Calu3 (cell line): ENCODE measurements at regions not wholly inside any gene's neighbourhood (a gene's known extent, or its start where the extent isn't known, plus 50 kb on each side); places are given as distances from the start of the nearest gene placed in this dataset.
"Not testable (repeated sequence)": the region's sequence is repeated elsewhere in the genome, so short reads cannot be mapped to it uniquely, and the experiment has no call there.

Experiments used
- BruUV-seq: library from RNA; stranded (reverse); fragments of 400-500 nt; replicated peaks from 2 replicates; lab custom pipeline; 2021; lab: Mats Ljungman, UMichigan
- CTCF ChIA-PET: fragments of 300-600 bp; sonication (Branson Sonifier 250); formaldehyde crosslinking; loops from one replicate; lab custom pipeline; 2022; ENCODE audit warnings: antibody characterized with exemption; lab: Charles Lee
- DNase-seq: peaks from one replicate; pipeline ENCODE4 v3.0.0; 2022
- H3K27ac Mint-ChIP-seq: one replicate; pipeline ENCODE4 v1.8.0; 2022; ENCODE audit warnings: mixed read lengths; ENCODE audit not compliant: unreplicated experiment
- H3K27me3 Mint-ChIP-seq: one replicate; pipeline ENCODE4 v1.8.0; 2022; ENCODE audit warnings: mixed read lengths; ENCODE audit not compliant: unreplicated experiment
- H3K36me3 Mint-ChIP-seq: one replicate; pipeline ENCODE4 v1.8.0; 2022; ENCODE audit warnings: mild to moderate bottlenecking, moderate library complexity, mixed read lengths; ENCODE audit not compliant: insufficient read depth, unreplicated experiment
- H3K4me1 Mint-ChIP-seq: one replicate; pipeline ENCODE4 v1.8.0; 2022; ENCODE audit warnings: mild to moderate bottlenecking, low read depth, mixed read lengths; ENCODE audit not compliant: unreplicated experiment
- H3K4me3 Mint-ChIP-seq: one replicate; pipeline ENCODE4 v1.8.0; 2022; ENCODE audit warnings: mild to moderate bottlenecking, low read depth, moderate library complexity, mixed read lengths; ENCODE audit not compliant: unreplicated experiment
- H3K9me3 Mint-ChIP-seq: one replicate; pipeline ENCODE4 v1.8.0; 2022; ENCODE audit warnings: low read depth, mixed read lengths; ENCODE audit not compliant: unreplicated experiment
- CTCF ChIP-seq: fragments of 200-600 bp; IDR thresholded peaks from one replicate; pipeline ENCODE4 v1.8.0; 2022; ENCODE audit warnings: antibody characterized with exemption; ENCODE audit not compliant: unreplicated experiment
- intact Hi-C: fragments of 100-400 bp; cut with micrococcal nuclease; formaldehyde crosslinking; loops from one replicate; pipeline ENCODE4 v1.10.0; 2022; ENCODE audit not compliant: unreplicated experiment

DNA sequence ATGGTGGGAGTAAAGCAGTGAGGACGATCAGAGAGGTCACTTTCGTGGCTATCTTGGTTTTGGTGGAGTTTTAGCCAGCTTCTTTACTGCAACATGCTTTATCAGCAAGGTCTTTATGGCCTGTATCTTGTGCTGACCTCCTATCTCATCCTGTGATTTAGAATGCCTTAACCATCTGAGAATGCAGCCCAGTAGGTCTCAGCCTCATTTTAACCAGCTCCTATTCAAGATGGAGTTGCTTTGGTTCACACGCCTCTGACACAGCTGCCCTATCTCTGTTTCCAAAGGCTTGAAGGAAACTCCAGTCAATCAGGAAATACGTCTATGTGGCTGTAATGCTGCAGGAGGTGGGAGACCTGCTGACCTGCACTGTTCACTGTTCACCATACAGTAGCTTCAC is 146.1 kb upstream of the POGK start:
- no peaks in the 10 kb centered on the region for H3K36me3 Mint-ChIP-seq
- CTCF ChIA-PET = no interaction called here
- TF ChIP-seq CTCF = no peak
- no TSS peak for BruUV-seq
- no peak overlapping the region for H3K4me3 Mint-ChIP-seq
- no peaks in the 10 kb centered on the region for H3K4me1 Mint-ChIP-seq
- DNase-seq = no peak
- no peak overlapping the region for H3K27ac Mint-ChIP-seq
- no peaks in the 10 kb centered on the region for H3K27me3 Mint-ChIP-seq
- intact Hi-C loops = no loop called here
- peaks cover 5% of the 10 kb centered on the region for H3K9me3 Mint-ChIP-seq

- no peaks in the 10 kb centered on the region for H3K27me3 Mint-ChIP-seq
- CTCF ChIA-PET = no interaction called here
- no peak overlapping the region for H3K27ac Mint-ChIP-seq
- H3K9me3 Mint-ChIP-seq = peaks cover 5% of the 10 kb centered on the region
- H3K36me3 Mint-ChIP-seq = no peaks in the 10 kb centered on the region
- H3K4me1 Mint-ChIP-seq = no peaks in the 10 kb centered on the region
- no peak for DNase-seq
- H3K4me3 Mint-ChIP-seq = no peak overlapping the region
- intact Hi-C loops = no loop called here
- BruUV-seq = no TSS peak
- no peak for TF ChIP-seq CTCF
Measured at GRCh38 chr1:166693673-166694297, 145.5 kb upstream of the POGK start.

DNA sequence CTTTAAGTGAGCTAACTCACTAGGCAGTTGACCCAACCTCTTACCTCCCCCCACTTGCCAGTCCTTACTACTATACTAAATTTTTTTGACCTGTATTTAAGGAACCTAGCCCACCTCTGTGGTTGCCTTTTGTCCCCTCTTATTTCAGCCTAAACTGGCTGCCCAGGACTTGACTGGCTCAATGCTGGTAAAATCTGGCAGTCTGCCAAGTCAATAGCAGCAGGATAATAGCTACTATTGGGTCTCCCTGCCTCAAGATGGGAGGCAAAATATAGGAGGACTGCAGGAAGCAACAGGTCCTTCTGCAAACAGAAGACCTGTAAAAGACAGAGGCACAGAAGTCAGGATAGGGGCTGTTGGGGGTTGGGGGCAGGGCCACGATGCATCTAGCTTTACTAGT is 144.2 kb upstream of the POGK start:
- Mint-ChIP-seq H3K36me3 (no peaks in the 10 kb centered on the region), H3K27ac (no peak overlapping the region), H3K27me3 (no peaks in the 10 kb centered on the region), H3K4me3 (no peak overlapping the region), H3K9me3 (peaks cover 7% of the 10 kb centered on the region), H3K4me1 (no peaks in the 10 kb centered on the region)
- intact Hi-C loops = no loop called here
- CTCF ChIA-PET = no interaction called here
- no TSS peak for BruUV-seq
- DNase-seq = no peak
- TF ChIP-seq CTCF = no peak

DNA sequence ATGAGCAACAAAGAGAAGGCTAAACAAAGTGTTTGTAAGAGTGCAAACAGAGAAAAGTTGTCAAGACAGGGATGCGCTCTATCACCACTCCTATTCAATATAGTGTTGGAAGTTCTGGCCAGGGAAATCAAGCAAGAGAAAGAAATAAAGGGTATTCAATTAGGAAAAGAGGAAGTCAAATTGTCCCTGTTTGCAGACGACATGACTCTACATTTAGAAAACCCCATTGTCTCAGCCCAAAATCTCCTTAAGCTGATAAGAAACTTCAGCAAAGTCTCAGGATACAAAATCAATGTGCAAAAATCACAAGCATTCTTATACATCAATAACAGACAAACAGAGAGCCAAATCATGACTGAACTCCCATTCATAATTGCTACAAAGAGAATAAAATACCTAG is 143.4 kb upstream of the POGK start:
- DNase-seq, CTCF ChIA-PET, H3K27me3 Mint-ChIP-seq, H3K4me1 Mint-ChIP-seq, H3K36me3 Mint-ChIP-seq, intact Hi-C loops, BruUV-seq, H3K4me3 Mint-ChIP-seq, H3K9me3 Mint-ChIP-seq, H3K27ac Mint-ChIP-seq: not testable (repeated sequence)

DNA sequence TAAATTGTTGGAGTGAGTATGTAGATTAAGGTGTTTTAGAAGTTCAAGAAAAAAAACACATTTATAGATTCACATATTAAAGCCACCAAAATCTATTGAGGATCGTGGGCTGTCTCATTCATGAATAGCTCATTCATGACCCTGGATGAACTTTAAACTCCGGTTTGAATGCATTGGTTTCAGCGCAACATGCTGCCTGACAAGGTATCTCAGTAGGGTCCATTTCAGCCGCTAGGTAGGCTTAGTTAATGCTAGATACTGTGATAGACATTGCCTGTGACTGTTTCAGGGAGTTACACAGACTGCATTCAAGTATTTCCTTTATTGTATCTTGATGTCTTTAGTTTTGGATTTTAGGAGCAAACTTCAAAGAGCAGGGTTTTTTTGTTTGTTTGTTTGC is 140.5 kb upstream of the POGK start:
- Mint-ChIP-seq H3K4me1 (no peaks in the 10 kb centered on the region), H3K4me3 (no peak overlapping the region), H3K9me3 (peaks cover 5% of the 10 kb centered on the region), H3K36me3 (no peaks in the 10 kb centered on the region), H3K27ac (no peak overlapping the region), H3K27me3 (no peaks in the 10 kb centered on the region)
- intact Hi-C loops = no loop called here
- no TSS peak for BruUV-seq
- CTCF ChIA-PET = no interaction called here
- DNase-seq = no peak
- TF ChIP-seq CTCF = no peak
